ENCODE measurements at regions not wholly inside any gene's neighbourhood (a gene's known extent, or its start where the extent isn't known, plus 50 kb on each side); places are given as distances from the start of the nearest gene placed in this dataset.

DNA sequence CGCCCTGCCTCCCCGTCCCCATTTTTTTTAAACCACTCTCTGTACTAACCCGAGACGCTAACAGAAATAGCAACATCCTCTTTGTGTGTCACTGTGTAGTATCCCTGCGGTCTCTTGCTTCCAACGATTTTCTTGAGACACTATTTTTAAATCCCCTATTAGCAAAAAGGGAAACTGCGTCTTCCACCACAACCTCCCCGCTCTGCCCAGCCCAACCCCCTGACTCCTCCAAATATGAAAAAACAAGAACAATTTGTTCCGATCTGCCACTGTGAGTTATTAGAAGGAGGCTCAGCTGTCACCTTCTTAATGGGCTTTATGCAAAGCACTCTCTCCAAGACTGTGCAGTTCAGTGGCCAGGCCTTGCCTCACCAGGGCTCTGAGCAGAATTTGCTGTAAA, 76.3 kb downstream of the MAP1LC3B2 start:
- H3K27ac ChIP-seq, result no peak overlapping the region
- no peaks in the 10 kb centered on the region for H4K20me1 ChIP-seq (ENCODE audit: insufficient read depth, poor library complexity, severe bottlenecking)
- no peak overlapping the region for H2AFZ ChIP-seq
- H3K9me3 ChIP-seq (ENCODE audit: low read depth), result no peaks in the 10 kb centered on the region
- no peaks in the 10 kb centered on the region for H3K36me3 ChIP-seq (replicated peaks; ENCODE audit: insufficient read depth, low read depth)
- H3K4me1 ChIP-seq (ENCODE audit: insufficient read depth), result peaks cover 26% of the 10 kb centered on the region
- H3K79me2 ChIP-seq, result no peaks in the 10 kb centered on the region
- DNase-seq (ENCODE audit: low spot score), result no peak
- no peaks in the 10 kb centered on the region for H3K9me2 ChIP-seq (replicated peaks; ENCODE audit: insufficient read depth)
- WGBS (ENCODE audit: low lambda C conversion rate, missing lambda C conversion rate), result 70% methylated on average over 9 of the region's 9 CpGs
- no peak overlapping the region for H3K4me2 ChIP-seq
- no peak for TF ChIP-seq EZH2phosphoT487 (IDR thresholded peaks at IDR 0.05; ENCODE audit: low read depth, severe bottlenecking, unreplicated experiment)
- TF ChIP-seq, protein P1, sequence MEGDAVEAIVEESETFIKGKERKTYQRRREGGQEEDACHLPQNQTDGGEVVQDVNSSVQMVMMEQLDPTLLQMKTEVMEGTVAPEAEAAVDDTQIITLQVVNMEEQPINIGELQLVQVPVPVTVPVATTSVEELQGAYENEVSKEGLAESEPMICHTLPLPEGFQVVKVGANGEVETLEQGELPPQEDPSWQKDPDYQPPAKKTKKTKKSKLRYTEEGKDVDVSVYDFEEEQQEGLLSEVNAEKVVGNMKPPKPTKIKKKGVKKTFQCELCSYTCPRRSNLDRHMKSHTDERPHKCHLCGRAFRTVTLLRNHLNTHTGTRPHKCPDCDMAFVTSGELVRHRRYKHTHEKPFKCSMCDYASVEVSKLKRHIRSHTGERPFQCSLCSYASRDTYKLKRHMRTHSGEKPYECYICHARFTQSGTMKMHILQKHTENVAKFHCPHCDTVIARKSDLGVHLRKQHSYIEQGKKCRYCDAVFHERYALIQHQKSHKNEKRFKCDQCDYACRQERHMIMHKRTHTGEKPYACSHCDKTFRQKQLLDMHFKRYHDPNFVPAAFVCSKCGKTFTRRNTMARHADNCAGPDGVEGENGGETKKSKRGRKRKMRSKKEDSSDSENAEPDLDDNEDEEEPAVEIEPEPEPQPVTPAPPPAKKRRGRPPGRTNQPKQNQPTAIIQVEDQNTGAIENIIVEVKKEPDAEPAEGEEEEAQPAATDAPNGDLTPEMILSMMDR (IDR thresholded peaks at IDR 0.05; ENCODE audit: poor library complexity), result no peak
- TF ChIP-seq EZH2 (IDR thresholded peaks at IDR 0.05; ENCODE audit: borderline replicate concordance), result no peak
- peaks cover 2% of the 10 kb centered on the region for H3K27me3 ChIP-seq
- H3K4me3 ChIP-seq, result no peak overlapping the region

DNA sequence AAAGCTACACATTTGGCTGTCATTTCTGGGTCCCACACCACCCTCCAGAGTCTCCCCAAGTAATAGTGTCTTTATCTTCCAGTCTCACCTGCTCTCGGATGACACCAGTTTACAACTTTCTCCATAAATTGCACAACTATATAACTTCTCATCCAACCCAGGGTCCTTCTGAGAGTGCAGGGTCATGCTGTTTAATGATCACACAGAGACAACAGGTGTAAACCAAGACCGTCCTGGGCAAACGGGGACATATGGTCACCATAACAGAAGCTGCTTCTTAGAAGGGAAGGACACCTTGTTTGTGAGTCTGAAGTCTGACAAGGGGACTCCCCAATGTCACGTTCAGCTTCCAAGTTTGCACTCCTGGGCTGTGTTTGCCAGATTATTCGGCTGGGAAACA, 74.3 kb downstream of the MAP1LC3B2 start:
- Histone ChIP-seq H3K4me3 (no peak overlapping the region), H3K27ac (no peak overlapping the region), H3K27me3 (peaks cover 2% of the 10 kb centered on the region), H3K79me2 (no peaks in the 10 kb centered on the region), H3K9me3 (ENCODE audit: low read depth) (no peaks in the 10 kb centered on the region), H3K4me1 (ENCODE audit: insufficient read depth) (peaks cover 17% of the 10 kb centered on the region), H2AFZ (no peak overlapping the region), H4K20me1 (ENCODE audit: insufficient read depth, poor library complexity, severe bottlenecking) (no peaks in the 10 kb centered on the region), H3K9me2 (replicated peaks; ENCODE audit: insufficient read depth) (no peaks in the 10 kb centered on the region), H3K36me3 (replicated peaks; ENCODE audit: insufficient read depth, low read depth) (no peaks in the 10 kb centered on the region), H3K4me2 (no peak overlapping the region)
- no peak for DNase-seq (ENCODE audit: low spot score)
- TF ChIP-seq, protein P1 (IDR thresholded peaks at IDR 0.05; ENCODE audit: poor library complexity), result no peak
- TF ChIP-seq EZH2phosphoT487 (IDR thresholded peaks at IDR 0.05; ENCODE audit: low read depth, severe bottlenecking, unreplicated experiment) (no peak), EZH2 (IDR thresholded peaks at IDR 0.05; ENCODE audit: borderline replicate concordance) (no peak)
- 51% methylated on average over 5 of the region's 5 CpGs for WGBS (ENCODE audit: low lambda C conversion rate, missing lambda C conversion rate)

DNA sequence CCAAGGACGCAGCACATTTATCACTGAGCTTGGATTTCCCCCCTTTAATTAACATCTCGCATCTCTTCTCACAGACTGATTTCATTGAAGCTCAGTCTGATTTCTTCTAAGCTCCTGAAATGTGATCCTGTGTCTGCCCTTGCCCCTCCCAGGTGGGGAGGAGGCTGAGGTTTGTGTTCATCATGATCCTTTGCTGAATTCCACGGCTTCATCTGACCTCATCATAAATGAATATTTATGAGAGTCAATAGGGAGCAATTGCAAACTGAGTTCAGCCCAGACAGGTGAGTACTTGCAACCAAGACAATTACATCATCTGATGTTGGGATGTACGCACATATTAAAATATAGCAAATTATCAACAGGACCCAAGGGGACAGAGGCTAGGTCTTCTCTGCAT, 72.4 kb downstream of the MAP1LC3B2 start:
- no peaks in the 10 kb centered on the region for H3K36me3 ChIP-seq (replicated peaks; ENCODE audit: insufficient read depth, low read depth)
- 74% methylated on average over 4 of the region's 4 CpGs for WGBS (ENCODE audit: low lambda C conversion rate, missing lambda C conversion rate)
- H3K4me1 ChIP-seq (ENCODE audit: insufficient read depth), result peaks cover 12% of the 10 kb centered on the region
- H3K4me2 ChIP-seq, result no peak overlapping the region
- no peaks in the 10 kb centered on the region for H3K9me3 ChIP-seq (ENCODE audit: low read depth)
- no peak overlapping the region for H3K4me3 ChIP-seq
- H4K20me1 ChIP-seq (ENCODE audit: insufficient read depth, poor library complexity, severe bottlenecking), result no peaks in the 10 kb centered on the region
- no peak overlapping the region for H3K27ac ChIP-seq
- no peak for DNase-seq (ENCODE audit: low spot score)
- TF ChIP-seq EZH2phosphoT487 (IDR thresholded peaks at IDR 0.05; ENCODE audit: low read depth, severe bottlenecking, unreplicated experiment) (no peak), EZH2 (IDR thresholded peaks at IDR 0.05; ENCODE audit: borderline replicate concordance) (no peak)
- TF ChIP-seq, protein P1 (IDR thresholded peaks at IDR 0.05; ENCODE audit: poor library complexity), result no peak
- H3K79me2 ChIP-seq, result no peaks in the 10 kb centered on the region
- no peaks in the 10 kb centered on the region for H3K9me2 ChIP-seq (replicated peaks; ENCODE audit: insufficient read depth)
- peaks cover 2% of the 10 kb centered on the region for H3K27me3 ChIP-seq
- no peak overlapping the region for H2AFZ ChIP-seq

DNA sequence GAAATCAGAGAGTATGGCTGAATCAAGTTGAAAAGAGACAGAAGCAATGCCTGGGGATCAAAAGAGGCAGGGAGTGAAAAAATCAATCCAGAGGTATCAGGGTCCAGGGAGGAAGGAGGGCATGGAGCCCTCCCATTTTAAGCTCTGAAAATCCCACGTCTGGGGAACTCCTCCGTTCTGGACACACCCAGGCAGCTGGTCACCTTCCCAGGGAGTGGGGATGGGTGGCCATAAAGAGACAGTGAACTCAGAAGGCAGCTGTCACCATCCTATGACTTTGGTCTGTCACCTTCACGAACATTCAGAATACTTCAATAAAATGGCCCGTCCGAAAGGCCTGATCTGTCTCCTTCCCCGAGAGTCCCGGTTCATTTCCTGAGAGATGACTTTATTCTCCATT, 71.6 kb downstream of the MAP1LC3B2 start:
- H3K27ac ChIP-seq, result no peak overlapping the region
- WGBS (ENCODE audit: low lambda C conversion rate, missing lambda C conversion rate), result 81% methylated on average over 7 of the region's 7 CpGs
- H2AFZ ChIP-seq, result no peak overlapping the region
- TF ChIP-seq, protein P1 (IDR thresholded peaks at IDR 0.05; ENCODE audit: poor library complexity), result no peak
- TF ChIP-seq EZH2 (IDR thresholded peaks at IDR 0.05; ENCODE audit: borderline replicate concordance), result no peak
- no peak for TF ChIP-seq EZH2phosphoT487 (IDR thresholded peaks at IDR 0.05; ENCODE audit: low read depth, severe bottlenecking, unreplicated experiment)
- no peaks in the 10 kb centered on the region for H3K9me2 ChIP-seq (replicated peaks; ENCODE audit: insufficient read depth)
- H3K27me3 ChIP-seq, result peaks cover 2% of the 10 kb centered on the region
- H4K20me1 ChIP-seq (ENCODE audit: insufficient read depth, poor library complexity, severe bottlenecking), result no peaks in the 10 kb centered on the region
- peaks cover 8% of the 10 kb centered on the region for H3K4me1 ChIP-seq (ENCODE audit: insufficient read depth)
- H3K4me3 ChIP-seq, result no peak overlapping the region
- H3K36me3 ChIP-seq (replicated peaks; ENCODE audit: insufficient read depth, low read depth), result no peaks in the 10 kb centered on the region
- no peak overlapping the region for H3K4me2 ChIP-seq
- no peak for DNase-seq (ENCODE audit: low spot score)
- H3K79me2 ChIP-seq, result no peaks in the 10 kb centered on the region
- H3K9me3 ChIP-seq (ENCODE audit: low read depth), result no peaks in the 10 kb centered on the region

All from hepatocyte (in vitro differentiated cells).